ENCODE measurements at regions not wholly inside any gene's neighbourhood (a gene's known extent, or its start where the extent isn't known, plus 50 kb on each side); places are given as distances from the start of the nearest gene placed in this dataset.

DNA sequence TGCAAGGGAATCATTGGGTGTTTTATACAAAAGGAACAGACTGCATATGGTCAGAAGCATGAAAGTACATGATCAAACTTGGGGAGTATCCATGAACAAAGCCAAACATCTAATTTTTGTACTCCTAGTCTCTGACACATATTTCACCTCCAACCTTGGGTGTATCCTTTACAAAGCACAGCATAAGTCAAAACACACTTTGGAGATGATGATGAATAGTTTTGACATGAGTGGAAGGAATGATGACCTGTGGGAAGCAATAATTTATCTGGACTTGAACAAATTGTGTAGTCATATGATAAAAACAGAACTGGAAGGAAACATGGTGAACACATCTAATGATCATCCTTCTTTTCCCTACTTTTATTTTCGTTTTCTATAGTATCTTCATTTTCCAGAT lies 108.7 kb upstream of the PLS3 start:
- POLR2A ChIA-PET (ENCODE audit: unreplicated experiment): no interaction called here
- no peaks in the 10 kb centered on the region for H3K4me1 ChIP-seq (ENCODE audit: insufficient read depth, low read length)
- CTCF ChIA-PET: no interaction called here

DNA sequence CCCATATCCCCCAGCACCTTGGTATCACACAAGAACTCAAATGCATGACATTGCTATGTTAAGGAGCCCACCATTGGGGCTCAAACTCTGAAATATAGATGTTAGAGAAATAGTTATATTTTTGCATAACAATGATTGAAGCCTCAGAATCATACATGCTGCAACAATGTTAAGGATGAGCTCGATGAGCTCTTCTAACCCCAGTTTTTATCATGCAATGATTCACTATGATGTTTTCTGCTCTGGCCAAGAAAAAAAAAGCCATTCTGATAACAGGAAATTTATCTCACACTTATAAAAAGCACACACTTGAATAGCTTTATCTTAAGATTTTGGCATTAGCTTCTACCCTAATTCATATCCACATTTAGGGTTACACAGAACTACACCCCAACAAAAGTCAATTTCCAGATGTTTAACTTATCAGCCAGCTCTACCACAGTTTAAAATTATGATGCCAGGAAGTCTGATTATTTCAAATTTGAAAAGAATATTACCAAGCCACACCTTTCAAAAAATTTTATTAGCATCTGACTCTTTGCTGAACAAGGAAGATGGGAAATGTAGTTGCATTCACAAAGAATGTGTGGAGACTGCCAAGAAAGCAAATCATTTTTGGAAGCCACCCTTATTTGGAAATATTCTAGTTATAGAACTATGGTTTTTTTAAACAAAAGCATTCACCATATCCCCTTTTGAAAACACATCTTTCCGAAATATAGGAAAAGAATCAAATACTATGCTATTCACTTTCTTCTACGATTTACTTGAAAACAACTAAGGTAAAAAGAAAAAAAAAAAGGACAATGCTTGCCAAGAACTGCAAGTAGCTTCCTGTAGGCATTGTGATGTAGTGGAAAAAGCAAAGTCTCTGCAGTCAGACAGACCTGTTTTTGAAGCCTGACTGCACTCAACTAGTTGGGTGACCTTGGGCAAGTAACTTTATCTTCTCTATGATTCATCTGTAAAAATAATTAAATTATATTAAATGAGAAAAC lies 100.8 kb upstream of the PLS3 start:
- H3K9ac ChIP-seq (ENCODE audit: low read length): no peak overlapping the region
- POLR2A ChIA-PET (ENCODE audit: unreplicated experiment): no interaction called here
- CTCF ChIA-PET: no interaction called here
- no peaks in the 10 kb centered on the region for H3K36me3 ChIP-seq (ENCODE audit: low read depth, low read length)
- H3F3A ChIP-seq (ENCODE audit: low read length, unreplicated experiment): no peaks in the 10 kb centered on the region
- ATAC-seq: peak; percentile 67
- no peak overlapping the region for H3K27ac ChIP-seq (ENCODE audit: low read length)
- H2AFZ ChIP-seq (ENCODE audit: low read length): no peak overlapping the region
- H3K79me2 ChIP-seq (ENCODE audit: low read length): no peaks in the 10 kb centered on the region
- H3K9me3 ChIP-seq (ENCODE audit: low read length): no peaks in the 10 kb centered on the region
- no peaks in the 10 kb centered on the region for H4K20me1 ChIP-seq (ENCODE audit: low read length)
- DNase-seq: peak; percentile 17
- H3K9me2 ChIP-seq (replicated peaks; ENCODE audit: low read length): no peaks in the 10 kb centered on the region
- no peaks in the 10 kb centered on the region for H3K27me3 ChIP-seq (ENCODE audit: low read length)
- TF ChIP-seq EZH2phosphoT487 (IDR thresholded peaks at IDR 0.05; ENCODE audit: borderline replicate concordance, low read length) (no peak), EZH2 (IDR thresholded peaks at IDR 0.05; ENCODE audit: low read length, unreplicated experiment) (no peak)
- TF ChIP-seq, protein P1, sequence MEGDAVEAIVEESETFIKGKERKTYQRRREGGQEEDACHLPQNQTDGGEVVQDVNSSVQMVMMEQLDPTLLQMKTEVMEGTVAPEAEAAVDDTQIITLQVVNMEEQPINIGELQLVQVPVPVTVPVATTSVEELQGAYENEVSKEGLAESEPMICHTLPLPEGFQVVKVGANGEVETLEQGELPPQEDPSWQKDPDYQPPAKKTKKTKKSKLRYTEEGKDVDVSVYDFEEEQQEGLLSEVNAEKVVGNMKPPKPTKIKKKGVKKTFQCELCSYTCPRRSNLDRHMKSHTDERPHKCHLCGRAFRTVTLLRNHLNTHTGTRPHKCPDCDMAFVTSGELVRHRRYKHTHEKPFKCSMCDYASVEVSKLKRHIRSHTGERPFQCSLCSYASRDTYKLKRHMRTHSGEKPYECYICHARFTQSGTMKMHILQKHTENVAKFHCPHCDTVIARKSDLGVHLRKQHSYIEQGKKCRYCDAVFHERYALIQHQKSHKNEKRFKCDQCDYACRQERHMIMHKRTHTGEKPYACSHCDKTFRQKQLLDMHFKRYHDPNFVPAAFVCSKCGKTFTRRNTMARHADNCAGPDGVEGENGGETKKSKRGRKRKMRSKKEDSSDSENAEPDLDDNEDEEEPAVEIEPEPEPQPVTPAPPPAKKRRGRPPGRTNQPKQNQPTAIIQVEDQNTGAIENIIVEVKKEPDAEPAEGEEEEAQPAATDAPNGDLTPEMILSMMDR (conservative IDR thresholded peaks at IDR 0.05; ENCODE audit: low read depth, low read length): no peak
- H3K4me2 ChIP-seq (ENCODE audit: low read length): no peak overlapping the region
- intact Hi-C loops (cut with micrococcal nuclease): no loop called here
- H3K4me1 ChIP-seq (ENCODE audit: insufficient read depth, low read length): peaks cover 9% of the 10 kb centered on the region
- BruUV-seq (replicated peaks): no TSS peak
- no peak overlapping the region for H3K4me3 ChIP-seq (ENCODE audit: low read length)

More for the DNA sequence above, 108.7 kb upstream of the PLS3 start:
- H3K4me3 ChIP-seq (ENCODE audit: low read length): no peak overlapping the region
- no TSS peak for BruUV-seq (replicated peaks)
- H3K27ac ChIP-seq (ENCODE audit: low read length): no peak overlapping the region
- TF ChIP-seq EZH2 (IDR thresholded peaks at IDR 0.05; ENCODE audit: low read length, unreplicated experiment) (no peak), EZH2phosphoT487 (IDR thresholded peaks at IDR 0.05; ENCODE audit: borderline replicate concordance, low read length) (no peak)
- TF ChIP-seq, protein P1 (conservative IDR thresholded peaks at IDR 0.05; ENCODE audit: low read depth, low read length): no peak
- no peaks in the 10 kb centered on the region for H3K79me2 ChIP-seq (ENCODE audit: low read length)
- H3K4me2 ChIP-seq (ENCODE audit: low read length): no peak overlapping the region
- no peaks in the 10 kb centered on the region for H3K27me3 ChIP-seq (ENCODE audit: low read length)
- ATAC-seq: no peak
- DNase-seq: peak; percentile 30
- no peaks in the 10 kb centered on the region for H3K9me2 ChIP-seq (replicated peaks; ENCODE audit: low read length)
- no peaks in the 10 kb centered on the region for H3K9me3 ChIP-seq (ENCODE audit: low read length)
- no peak overlapping the region for H3K9ac ChIP-seq (ENCODE audit: low read length)
- H2AFZ ChIP-seq (ENCODE audit: low read length): no peak overlapping the region
- intact Hi-C loops (cut with micrococcal nuclease): no loop called here
- H3F3A ChIP-seq (ENCODE audit: low read length, unreplicated experiment): no peaks in the 10 kb centered on the region
- H3K36me3 ChIP-seq (ENCODE audit: low read depth, low read length): no peaks in the 10 kb centered on the region
- no peaks in the 10 kb centered on the region for H4K20me1 ChIP-seq (ENCODE audit: low read length)

GRCh38 chrX:115462406-115462805 lies 98.6 kb upstream of the PLS3 start:
- TF ChIP-seq, protein P1 (conservative IDR thresholded peaks at IDR 0.05; ENCODE audit: low read depth, low read length): no peak
- no peak for TF ChIP-seq EZH2 (IDR thresholded peaks at IDR 0.05; ENCODE audit: low read length, unreplicated experiment)
- TF ChIP-seq EZH2phosphoT487 (IDR thresholded peaks at IDR 0.05; ENCODE audit: borderline replicate concordance, low read length): no peak
- no peaks in the 10 kb centered on the region for H3K27me3 ChIP-seq (ENCODE audit: low read length)
- H3K4me3 ChIP-seq (ENCODE audit: low read length): no peak overlapping the region
- POLR2A ChIA-PET (ENCODE audit: unreplicated experiment): no interaction called here
- no peak overlapping the region for H3K9ac ChIP-seq (ENCODE audit: low read length)
- DNase-seq (no peak), ATAC-seq (no peak)
- BruUV-seq (replicated peaks): no TSS peak
- CTCF ChIA-PET: interaction anchor here (0.7 kb wide), 1 partner anchor 18 kb away, joined by 4 read pairs; no protein-coding TSS in a partner anchor
- intact Hi-C loops (cut with micrococcal nuclease): no loop called here
- no peaks in the 10 kb centered on the region for H3K9me2 ChIP-seq (replicated peaks; ENCODE audit: low read length)
- H3K4me2 ChIP-seq (ENCODE audit: low read length): no peak overlapping the region
- H3K4me1 ChIP-seq (ENCODE audit: insufficient read depth, low read length): peaks cover 9% of the 10 kb centered on the region
- H3K9me3 ChIP-seq (ENCODE audit: low read length): no peaks in the 10 kb centered on the region
- H4K20me1 ChIP-seq (ENCODE audit: low read length): no peaks in the 10 kb centered on the region
- no peaks in the 10 kb centered on the region for H3F3A ChIP-seq (ENCODE audit: low read length, unreplicated experiment)
- no peaks in the 10 kb centered on the region for H3K36me3 ChIP-seq (ENCODE audit: low read depth, low read length)
- H3K79me2 ChIP-seq (ENCODE audit: low read length): no peaks in the 10 kb centered on the region
- no peak overlapping the region for H3K27ac ChIP-seq (ENCODE audit: low read length)
- H2AFZ ChIP-seq (ENCODE audit: low read length): no peak overlapping the region

All from PC-3 (cell line).